HK-2 (cell line): ENCODE measurements at regions not wholly inside any gene's neighbourhood (a gene's known extent, or its start where the extent isn't known, plus 50 kb on each side); places are given as distances from the start of the nearest gene placed in this dataset.
"Not testable (repeated sequence)": the region's sequence is repeated elsewhere in the genome, so short reads cannot be mapped to it uniquely, and the experiment has no call there.

Experiments
- DNase-seq: peaks from one replicate; pipeline ENCODE4 v3.0.0-alpha.2; 2018; ENCODE audit not compliant: unreplicated experiment

DNA sequence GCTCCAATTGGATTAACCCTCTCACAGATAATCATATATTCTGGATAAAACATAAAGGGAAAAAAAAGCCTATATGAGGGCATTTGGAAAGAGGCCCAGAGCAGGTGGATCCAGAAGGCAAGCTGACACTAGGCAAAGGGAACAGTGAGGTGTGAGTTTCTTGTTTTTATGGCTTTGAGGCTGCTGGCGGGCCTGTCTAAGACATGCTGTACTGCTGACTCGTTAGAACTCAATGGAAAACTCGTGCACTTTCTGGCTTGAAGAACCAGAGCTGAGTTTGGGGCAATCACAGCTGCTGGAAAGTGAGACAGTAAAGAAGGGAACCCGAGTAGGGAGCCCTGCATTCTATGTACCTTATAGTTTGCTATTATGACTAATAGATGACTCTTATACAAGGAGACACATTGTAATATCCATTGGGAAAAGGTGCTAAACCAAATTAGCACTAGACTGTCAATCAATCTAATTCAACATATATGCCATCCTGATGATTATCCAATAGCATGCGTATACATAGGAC is 637.1 kb downstream of the GATA3 start:
- no peak for DNase-seq

DNA sequence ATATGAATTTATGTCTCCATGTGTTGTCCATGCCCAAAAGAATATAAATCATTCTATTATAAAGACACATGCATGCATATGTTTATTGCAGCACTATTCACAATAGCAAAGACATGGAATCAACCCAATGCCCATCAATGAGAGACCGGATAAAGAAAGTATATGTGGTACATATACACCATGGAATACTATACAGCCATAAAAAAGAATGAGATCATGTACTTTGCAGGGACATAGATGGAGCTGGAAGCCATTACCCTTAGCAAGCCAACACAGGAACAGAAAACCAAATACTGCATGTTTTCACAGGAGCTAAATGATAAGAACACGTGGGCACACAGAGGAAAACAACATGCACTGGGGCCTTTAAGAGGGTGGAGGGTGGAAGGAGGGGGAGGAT is 639.1 kb downstream of the GATA3 start:
- DNase-seq = not testable (repeated sequence)

DNA sequence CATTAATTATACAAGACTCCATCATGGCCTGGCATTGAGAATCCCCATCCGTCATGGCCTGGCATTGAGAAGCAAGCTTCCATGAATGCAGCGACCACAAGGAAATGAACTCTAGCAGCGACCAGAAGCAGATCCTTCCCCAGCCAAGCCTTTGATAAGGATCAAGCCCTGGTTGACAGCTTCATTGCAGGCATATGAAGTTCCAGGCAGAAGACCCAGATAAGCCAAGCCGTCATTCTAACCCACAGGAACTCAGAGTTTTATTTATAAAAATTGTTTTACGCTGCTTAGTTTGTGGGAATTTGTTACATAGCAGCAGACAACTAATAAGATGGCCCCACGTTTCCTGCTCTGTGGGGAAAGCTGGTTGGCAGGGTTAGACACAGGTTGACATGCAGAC is 642.3 kb downstream of the GATA3 start:
- no peak for DNase-seq

DNA sequence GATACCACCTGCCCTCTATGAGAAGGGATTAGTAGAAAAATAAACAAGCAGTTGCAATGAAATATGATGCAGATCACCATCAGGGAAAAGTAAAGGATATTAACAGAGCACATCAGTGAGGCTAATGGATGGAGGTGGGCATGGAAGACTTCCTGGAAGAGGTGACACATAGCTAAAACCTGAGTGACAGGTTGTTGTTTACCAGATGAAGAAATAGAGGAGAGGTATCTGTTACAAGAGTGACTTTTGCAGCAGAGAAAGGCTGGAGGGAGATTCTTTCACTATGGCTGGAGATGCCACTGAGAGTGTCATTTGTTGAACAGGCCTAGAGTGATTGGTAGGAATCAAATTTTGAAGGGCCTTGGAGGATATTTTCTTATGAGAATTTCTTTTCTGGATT is 646.2 kb downstream of the GATA3 start:
- DNase-seq = no peak

DNA sequence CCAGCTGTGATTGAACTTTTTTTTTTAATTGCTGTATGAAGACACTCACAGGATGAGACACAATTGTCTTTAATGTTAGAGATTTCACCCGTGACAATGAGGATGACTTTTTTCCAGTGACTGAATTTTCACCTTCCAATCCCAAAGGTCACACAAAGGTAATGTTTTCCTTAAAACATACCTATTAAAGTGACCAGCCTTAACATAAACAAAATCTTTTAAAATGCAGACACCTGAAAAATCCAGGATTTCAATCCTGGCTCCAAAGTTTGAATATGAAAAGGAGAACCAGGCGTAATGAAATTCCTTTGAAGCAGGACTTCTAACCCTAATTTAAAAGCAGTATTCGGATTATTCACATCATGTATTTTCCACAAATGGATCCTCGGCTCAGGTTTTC is 647.7 kb downstream of the GATA3 start:
- no peak for DNase-seq

DNA sequence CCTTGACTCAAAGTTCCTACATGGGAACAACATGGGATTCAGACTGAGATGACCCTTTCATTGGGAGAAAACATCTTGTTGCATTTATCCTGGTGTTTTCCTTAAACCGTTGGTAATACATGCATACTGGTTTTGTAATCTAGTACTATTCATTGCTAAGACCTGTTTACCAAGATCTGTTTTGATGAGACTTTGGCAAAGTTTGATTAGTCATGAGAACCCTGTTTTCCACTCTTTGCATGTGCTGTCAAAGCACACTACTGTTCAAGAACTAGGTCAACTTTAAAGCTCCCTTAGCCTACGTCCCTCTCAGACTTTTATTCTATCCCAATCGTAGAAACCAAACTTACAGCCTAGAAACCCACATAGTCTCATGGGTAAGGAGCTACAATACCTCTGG is 650.9 kb downstream of the GATA3 start:
- DNase-seq = no peak

DNA sequence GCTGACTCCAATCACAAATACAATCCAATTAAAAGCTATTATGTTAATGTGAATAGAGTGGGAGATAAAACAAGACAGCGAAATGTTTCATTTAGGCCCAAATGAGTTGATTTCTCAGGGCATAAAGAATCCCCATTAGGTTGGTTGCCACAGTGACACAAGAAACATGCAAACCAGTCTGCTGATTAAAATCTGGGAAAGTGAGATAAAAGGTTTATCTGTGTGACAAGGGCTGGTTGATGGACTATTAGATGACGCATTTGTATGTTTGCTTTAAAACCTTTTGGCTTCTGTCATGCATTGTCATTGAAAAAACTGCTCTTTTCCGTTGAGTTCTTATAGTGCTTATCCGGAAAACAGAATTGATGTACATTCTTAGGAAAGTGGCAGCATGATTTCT is 658.2 kb downstream of the GATA3 start:
- DNase-seq = no peak

DNA sequence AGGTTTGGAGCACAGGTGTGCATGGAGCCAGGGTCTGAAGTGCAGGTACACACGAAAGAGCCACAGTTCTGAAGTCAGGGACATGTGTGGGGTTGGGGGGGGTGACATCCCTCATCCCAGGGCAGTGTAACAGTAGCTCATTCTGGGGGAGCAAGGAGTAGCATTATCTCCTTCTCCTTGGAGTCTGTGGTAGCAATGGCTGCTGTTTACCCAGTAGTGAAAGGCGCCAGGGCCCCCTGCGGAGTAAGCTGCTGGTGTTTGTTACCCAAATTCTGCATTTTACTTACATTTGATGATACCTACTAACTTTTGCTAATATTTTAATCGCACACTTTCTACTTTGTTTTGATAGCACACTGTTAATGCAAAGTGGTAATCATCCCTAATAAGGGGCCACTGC is 665.5 kb downstream of the GATA3 start:
- DNase-seq = no peak

DNA sequence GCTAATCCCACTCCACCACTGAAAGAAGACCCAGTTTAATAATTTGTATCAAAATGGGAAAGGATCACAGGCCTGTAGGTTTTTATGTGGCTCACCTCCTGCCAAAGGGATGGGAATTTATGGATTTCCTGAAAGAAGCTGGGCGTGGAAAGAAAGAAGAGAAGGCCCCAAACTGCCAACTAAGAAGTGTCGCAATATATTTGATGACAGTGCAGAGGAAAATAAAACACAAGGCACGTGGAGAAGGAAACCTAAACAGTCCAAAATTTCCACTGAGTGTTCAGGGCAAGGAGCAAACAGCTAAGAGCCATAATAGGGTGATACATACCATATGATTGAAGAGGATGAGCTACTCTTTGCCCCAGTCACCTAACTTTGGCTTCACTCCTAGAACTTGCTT is 667.2 kb downstream of the GATA3 start:
- no peak for DNase-seq

DNA sequence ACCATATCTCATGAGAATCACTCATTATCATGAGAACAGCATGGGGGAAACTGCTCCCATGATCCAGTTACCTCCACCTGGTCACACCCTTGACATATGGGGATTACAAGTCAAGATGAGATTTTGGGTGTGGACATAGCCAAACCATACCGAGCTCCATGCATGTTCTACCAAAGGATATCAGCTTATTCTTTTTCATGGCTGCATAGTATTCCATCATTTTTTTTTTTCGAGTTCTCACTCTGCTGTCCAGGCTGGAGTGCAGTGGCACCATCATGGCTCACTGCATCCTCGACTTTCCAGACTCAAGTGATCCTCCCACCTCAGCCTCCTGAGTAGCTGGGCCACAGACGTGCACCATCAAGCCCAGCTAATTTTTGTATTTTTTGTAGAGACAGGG is 668.3 kb downstream of the GATA3 start:
- no peak for DNase-seq

DNA sequence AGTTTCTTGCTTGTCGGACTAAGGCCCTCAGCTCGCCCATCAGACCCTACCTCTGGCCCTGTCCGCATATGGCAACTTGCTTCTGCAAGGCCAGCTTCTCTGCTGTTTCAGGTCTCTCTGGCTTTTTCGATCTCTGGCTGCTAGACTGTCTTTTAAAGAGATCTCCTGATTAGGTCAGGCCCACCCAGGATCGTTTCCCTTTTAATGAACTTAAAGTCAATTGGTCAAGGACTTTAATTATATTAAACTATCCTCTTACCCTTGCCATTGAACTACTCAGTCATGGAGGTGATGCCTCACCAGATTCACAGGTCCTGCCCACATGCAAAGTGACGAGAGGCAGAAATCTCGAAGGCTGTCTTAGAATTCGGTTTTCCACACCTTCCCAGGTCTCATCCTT is 670.9 kb downstream of the GATA3 start:
- DNase-seq = no peak

DNA sequence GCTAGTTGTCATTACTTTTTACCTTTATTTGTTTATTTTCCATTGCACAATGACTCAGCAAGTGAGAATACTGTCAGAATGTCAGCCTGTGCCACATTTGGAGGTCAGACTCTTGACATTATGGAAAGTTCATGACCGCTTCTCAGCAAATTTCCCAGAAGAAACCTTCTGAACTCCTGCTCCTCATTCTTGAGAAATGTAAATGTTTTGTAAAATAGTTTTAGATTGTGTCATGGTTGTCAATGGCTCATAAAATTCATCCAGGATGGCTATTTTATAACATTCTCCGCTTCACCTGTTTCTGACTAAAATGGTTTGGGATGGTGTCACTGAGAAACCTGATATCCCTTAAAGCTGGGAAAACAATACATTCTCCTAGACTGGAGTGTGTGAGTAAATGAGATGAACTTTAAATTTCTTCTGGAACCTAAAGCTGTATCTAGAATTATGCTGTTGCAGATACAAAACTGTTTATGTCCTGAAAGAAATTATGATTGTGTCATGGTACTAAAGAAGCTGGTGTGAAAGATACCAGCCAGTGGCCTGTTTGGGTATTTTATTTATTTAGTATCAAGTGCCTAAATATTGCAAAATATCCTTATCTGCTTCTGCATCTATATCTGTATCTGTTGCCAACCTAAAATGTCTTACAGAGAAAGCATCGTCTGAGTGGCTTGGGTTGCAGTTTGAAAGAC is 671.7 kb downstream of the GATA3 start:
- DNase-seq = no peak

DNA sequence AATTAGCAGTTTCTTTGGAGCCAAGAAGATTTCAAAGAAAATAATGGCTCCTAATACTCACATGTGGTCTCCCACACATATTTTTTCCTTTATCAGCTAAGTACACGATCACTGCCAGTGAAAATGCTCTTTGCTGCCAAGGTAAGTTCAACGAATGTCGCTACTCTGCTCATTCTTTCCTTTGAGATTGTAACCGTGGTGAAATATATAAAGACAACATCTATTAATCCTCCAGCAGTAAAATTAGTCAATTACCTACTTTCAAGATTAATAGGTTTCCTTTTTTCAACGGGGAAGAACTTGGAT is 672.2 kb downstream of the GATA3 start:
- no peak for DNase-seq

DNA sequence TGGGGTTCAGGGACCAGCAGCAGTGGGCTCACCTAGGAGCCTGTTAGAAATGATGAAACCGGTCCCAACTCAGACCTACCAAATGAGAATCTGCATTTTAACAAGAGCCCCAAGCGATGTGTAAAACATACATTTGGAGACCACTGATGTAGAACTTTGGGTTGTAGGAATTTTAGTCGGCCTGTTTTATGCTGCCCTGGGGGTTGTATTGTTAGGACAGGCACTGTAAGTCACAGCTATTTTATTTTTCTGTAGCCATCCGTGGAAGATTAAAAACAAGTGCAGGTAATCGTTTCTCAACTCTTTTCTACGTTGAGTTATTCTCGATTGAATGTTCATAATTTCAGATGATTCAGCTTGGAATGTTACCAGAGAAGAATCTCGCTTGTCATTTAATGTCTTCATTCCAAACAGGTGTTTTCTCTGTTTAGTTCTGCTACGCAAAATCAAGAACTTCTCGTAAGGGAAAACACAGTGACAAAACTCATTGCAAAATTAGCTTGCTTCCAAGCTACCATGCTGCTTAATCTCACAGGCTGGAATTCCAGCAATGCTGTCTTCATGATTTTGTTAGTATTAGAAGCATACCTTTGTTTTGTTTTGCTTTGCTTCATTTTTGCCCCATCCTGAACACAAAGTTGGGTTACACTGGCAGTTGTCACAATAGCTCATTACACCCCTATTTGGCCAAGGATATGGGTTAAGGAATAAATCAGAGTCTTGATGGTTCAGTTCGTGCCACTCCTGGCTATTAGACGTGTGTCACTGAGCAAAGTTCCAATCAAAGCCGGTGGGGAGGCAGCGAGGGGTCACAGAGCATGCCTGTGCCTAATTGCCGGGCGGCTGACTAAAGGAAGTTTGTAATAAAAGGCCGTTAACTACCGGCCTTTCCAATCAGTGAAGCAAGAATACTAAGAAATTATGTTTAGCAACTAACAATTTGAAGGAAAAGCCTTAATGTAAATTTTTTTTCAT is 676.9 kb downstream of the GATA3 start:
- no peak for DNase-seq

DNA sequence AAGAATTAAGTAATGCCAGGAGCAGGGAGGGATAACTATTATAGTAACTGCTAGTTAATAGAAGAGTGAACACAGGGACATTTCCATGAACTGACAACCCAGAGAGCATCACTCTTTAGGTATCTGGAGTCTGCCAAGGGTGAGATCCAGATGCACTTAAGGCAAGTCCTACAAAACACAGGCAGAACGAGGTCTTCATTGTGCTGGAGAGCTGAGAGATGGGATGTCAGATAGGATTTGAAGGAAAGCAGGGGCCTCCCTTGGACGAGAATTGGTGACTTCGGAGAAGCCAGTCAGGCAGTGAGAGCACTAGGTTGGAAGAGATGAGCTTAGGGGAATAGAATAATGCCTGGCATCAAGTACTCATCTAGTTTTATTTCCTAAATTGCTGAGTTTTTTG is 684.5 kb downstream of the GATA3 start:
- DNase-seq = no peak

DNA sequence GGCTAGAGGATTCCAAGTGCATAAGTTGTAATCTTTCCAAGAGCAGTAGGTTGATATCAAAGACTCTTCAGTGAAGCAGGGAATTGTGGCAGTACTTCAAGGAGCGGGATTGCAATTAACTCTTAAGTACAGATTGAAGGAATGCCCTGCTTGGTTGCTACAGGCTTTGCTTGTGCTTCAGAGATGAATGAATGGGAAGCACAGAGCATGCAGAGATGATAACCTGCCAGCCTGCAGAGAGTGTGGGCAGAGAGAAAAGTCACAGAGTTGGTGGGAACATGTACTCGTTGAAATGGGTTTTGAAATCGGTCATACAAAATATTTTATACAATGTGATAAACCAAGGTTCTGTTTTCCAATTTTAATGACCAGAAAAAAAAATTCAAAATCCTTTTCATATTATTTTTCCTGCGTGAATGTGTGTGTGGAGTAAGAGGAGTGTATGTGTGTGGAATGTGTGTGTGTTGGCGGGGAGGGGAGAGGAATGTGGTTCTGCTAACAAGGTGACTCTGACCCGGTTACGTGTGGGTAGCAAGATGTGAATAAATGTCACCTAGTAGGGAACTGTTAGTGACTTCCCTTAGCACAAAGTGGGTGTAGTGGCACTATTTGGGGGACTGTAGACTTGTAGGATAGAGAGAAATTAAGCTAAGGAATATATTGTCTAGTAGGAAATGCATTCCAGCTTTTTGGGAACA is 697.8 kb downstream of the GATA3 start:
- no peak for DNase-seq

DNA sequence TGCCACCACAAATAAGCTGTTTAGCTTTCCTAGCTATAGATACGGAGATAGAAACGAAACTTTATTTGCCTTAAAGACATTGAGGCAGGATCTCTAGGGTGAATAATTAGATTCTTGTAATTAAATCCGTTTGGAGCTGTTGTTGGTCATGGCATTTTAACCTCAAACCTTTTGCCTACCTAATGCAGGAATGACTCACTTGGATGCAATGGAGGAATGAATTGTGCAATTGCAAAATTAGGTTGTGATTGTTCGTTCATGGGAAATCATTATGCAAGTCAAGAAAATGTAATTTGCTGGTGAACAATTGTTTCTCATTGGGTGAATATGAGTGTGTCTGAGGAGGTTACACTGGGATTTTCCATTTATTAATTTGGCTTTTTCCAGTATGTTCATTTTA is 703.5 kb downstream of the GATA3 start:
- no peak for DNase-seq

DNA sequence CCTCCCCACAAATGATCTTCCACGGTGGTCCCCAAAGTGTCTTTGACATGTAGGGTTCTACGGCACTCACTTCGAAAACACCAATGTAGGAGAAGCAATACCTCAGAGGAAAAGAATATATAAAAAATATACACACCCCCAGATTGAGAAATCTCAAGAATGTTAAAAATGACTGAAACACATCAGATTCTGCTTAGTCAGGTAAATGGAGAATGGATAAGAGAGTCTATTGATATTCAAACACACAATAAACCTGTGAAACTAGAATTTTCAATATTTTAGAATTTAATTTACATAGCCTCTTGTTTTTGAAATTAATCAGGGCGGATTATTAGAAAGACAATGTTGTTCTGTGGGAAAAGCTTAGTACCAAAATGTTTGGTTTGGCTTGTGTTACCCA is 712.4 kb downstream of the GATA3 start:
- no peak for DNase-seq

DNA sequence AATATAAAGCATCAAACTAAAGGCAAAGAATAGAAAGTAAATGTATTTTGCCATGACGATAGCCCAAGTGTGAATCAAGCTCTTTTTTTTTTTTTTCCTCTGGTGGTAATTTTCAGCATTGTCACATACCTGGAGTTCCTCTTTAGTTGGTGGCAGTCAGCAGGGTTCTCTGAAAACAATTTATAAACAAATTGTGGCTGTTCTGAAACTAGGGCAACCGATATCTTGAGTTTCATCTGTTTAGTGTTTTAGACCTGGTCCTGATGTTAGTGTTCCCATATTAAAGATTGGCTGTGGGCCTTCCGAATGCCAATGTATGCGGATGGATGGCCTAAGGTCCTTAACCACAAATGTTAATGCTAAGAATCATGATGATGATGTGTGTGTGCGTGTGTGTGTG is 713.1 kb downstream of the GATA3 start:
- no peak for DNase-seq

DNA sequence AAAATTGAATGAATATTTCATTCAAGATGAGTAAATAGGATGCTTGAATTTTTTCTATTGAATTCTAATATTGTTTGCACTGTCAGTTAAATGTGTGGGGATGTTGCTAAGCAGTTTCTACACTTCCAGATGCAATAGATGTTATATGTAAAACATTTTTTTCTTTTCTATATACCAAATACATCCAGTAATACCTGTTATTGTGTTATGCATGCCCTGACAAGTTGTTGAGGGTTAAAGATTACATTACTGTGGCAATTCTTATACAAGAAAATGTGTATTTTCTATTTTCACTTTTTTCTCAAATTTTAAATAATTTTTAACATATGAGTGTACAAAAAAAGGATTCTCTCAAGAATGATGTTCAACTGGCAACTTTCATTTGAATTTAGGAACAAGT is 713.9 kb downstream of the GATA3 start:
- DNase-seq = no peak

DNA sequence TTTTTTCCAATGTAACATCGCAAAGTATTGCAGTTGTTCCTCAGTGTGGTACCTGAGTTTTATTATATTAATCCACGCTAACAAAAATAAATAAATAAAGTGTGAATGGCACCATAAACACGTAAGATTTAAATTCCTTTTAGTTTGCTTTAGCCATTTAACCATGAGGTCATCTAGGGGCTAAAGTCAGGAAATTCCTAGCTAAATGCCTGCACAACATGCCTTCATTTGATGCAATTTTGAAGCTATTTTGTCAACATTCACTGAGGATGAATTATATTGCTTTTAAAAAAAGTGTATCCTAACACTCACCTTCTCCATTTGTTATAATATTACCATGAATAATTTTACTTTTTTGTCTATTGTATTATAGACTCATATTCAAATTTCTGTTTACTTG is 714.4 kb downstream of the GATA3 start:
- no peak for DNase-seq

DNA sequence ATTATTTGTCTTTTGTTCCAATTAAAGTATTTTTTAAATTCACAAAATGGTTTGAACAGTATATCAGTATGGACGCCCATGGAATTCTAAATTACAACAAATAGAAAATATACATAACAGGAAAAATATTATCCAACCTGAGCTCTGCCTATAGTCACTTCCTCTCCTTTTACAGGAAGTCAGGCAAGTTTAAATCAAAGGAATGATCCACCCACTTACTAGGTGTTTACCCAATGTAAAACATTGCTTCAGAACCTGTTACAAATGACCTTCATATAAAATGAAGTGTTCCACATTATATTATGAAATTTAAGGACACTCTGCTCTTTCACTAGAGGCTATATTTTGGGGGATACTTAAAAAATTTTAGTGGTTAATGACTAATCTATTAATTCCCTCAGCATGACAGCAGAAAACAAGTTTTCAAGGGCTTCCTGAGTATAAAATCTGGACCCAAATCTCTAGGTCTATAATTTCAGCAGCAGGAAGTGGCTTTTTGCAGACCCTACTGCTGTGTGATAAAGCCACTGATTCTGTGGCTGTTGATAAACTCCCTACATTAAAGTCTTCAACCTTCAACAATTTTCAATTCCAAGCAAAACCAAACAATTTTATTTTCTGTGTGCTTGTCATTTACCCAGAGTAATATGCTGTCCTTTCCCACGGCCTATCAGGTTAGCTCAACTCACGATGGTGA is 722.6 kb downstream of the GATA3 start:
- no peak for DNase-seq
